GM21390 (cell line): ENCODE measurements at regions not wholly inside any gene's neighbourhood (a gene's known extent, or its start where the extent isn't known, plus 50 kb on each side); places are given as distances from the start of the nearest gene placed in this dataset.
"Not testable (repeated sequence)": the region's sequence is repeated elsewhere in the genome, so short reads cannot be mapped to it uniquely, and the experiment has no call there.

Source experiments
- ATAC-seq: cut with Tn5 transposase; IDR thresholded peaks from one replicate; pipeline ENCODE4 v1.9.1; 2021; ENCODE audit not compliant: unreplicated experiment

- ATAC-seq, result not testable (repeated sequence)
These were observed 80.7 kb downstream of the SPTSSA start for GRCh38 chr14:34381304-34381703.

GRCh38 chr14:34380471-34380845, 81.6 kb downstream of the SPTSSA start:
- no peak for ATAC-seq

- no peak for ATAC-seq
These were observed 82.1 kb downstream of the SPTSSA start for GRCh38 chr14:34379816-34380470.

GRCh38 chr14:34376649-34377267, 85.3 kb downstream of the SPTSSA start:
- no peak for ATAC-seq

GRCh38 chr14:34374998-34375740, 86.9 kb downstream of the SPTSSA start:
- ATAC-seq, result no peak

GRCh38 chr14:34373191-34373590, 88.8 kb downstream of the SPTSSA start:
- no peak for ATAC-seq

- no peak for ATAC-seq
These were observed 89.3 kb downstream of the SPTSSA start for GRCh38 chr14:34372786-34373185.

GRCh38 chr14:34369648-34370030, 92.4 kb downstream of the SPTSSA start:
- no peak for ATAC-seq

GRCh38 chr14:34368971-34369647, 92.9 kb downstream of the SPTSSA start:
- no peak for ATAC-seq

GRCh38 chr14:34368115-34368970, 93.7 kb downstream of the SPTSSA start:
- ATAC-seq, result no peak

GRCh38 chr14:34365309-34365915, 96.6 kb downstream of the SPTSSA start:
- ATAC-seq, result no peak

GRCh38 chr14:34364201-34364600, 97.8 kb downstream of the SPTSSA start:
- ATAC-seq, result no peak

GRCh38 chr14:34363733-34364134, 98.3 kb downstream of the SPTSSA start:
- ATAC-seq, result no peak

GRCh38 chr14:34362641-34363251, 99.3 kb downstream of the SPTSSA start:
- no peak for ATAC-seq

- no peak for ATAC-seq
These were observed 100.5 kb downstream of the SPTSSA start for GRCh38 chr14:34361504-34362011.

GRCh38 chr14:34359420-34360117, 102.5 kb downstream of the SPTSSA start:
- no peak for ATAC-seq

- no peak for ATAC-seq
These were observed 105.8 kb downstream of the SPTSSA start for GRCh38 chr14:34356264-34356654.

- no peak for ATAC-seq
These were observed 106.3 kb downstream of the SPTSSA start for GRCh38 chr14:34355584-34356263.

- ATAC-seq, result no peak
These were observed 107.5 kb downstream of the SPTSSA start for GRCh38 chr14:34354556-34354955.
